Common myeloid progenitor, CD34-positive (primary cell): ENCODE measurements at regions not wholly inside any gene's neighbourhood (a gene's known extent, or its start where the extent isn't known, plus 50 kb on each side); places are given as distances from the start of the nearest gene placed in this dataset.

Source experiments
- CTCF ChIA-PET: fragments of 350-600 bp; sonication (Branson Sonifier 250); formaldehyde crosslinking; loops from one replicate; lab custom pipeline; 2021; ENCODE audit warnings: antibody characterized with exemption; lab: Charles Lee
- POLR2A ChIA-PET: fragments of 350-600 bp; sonication (Branson Sonifier 250); formaldehyde crosslinking; loops from one replicate; lab custom pipeline; 2021; ENCODE audit warnings: antibody characterized with exemption; lab: Charles Lee
- DNase-seq, 3 donors: peaks; one replicate each; pipeline versions ENCODE4 v3.0.0 to v3.0.0-alpha.2; 2013
- H3K27ac ChIP-seq, 2 experiments: 1 replicate in 1 of 2; 2 replicates in 1 of 2; pipeline ENCODE4 v1.7.0; 2013; ENCODE audit warnings: inconsistent platforms in 2 of 2, low read length in 2 of 2, mild to moderate bottlenecking in 2 of 2, low read depth in 1 of 2, moderate library complexity in 1 of 2; ENCODE audit not compliant: severe bottlenecking in 2 of 2, insufficient read depth in 1 of 2, poor library complexity in 1 of 2
- H3K27me3 ChIP-seq, 5 experiments: replicated peaks in 2 of 5; 1 replicate in 3 of 5; 2 replicates in 2 of 5; pipeline versions ENCODE4 v1.6.1 to v1.7.0; 2013; ENCODE audit warnings: low read length in 4 of 5, mild to moderate bottlenecking in 2 of 5, moderate library complexity in 2 of 5, inconsistent platforms in 1 of 5; ENCODE audit not compliant: insufficient read depth in 5 of 5, control insufficient read depth in 4 of 5
- H3K36me3 ChIP-seq, 4 experiments: 1 replicate in 2 of 4; 2 replicates in 2 of 4; pipeline versions ENCODE4 v1.6.1 to v1.7.0; 2013; ENCODE audit warnings: low read length in 3 of 4, control low read depth in 1 of 4, mild to moderate bottlenecking in 1 of 4; ENCODE audit not compliant: control insufficient read depth in 4 of 4, insufficient read depth in 4 of 4
- H3K4me1 ChIP-seq, 4 experiments: 1 replicate in 3 of 4; 2 replicates in 1 of 4; pipeline versions ENCODE4 v1.6.1 to v1.7.1; 2013; ENCODE audit warnings: low read length in 3 of 4, mild to moderate bottlenecking in 3 of 4, control low read depth in 1 of 4, inconsistent platforms in 1 of 4, moderate library complexity in 1 of 4; ENCODE audit not compliant: control insufficient read depth in 4 of 4, insufficient read depth in 4 of 4; ENCODE audit errors: control extremely low read depth in 1 of 4
- H3K4me3 ChIP-seq, 7 experiments: 1 replicate in 4 of 7; 2 replicates in 3 of 7; pipeline versions ENCODE4 v1.5.1 to v1.7.0; 2013; ENCODE audit warnings: mild to moderate bottlenecking in 7 of 7, low read length in 6 of 7, moderate library complexity in 6 of 7, inconsistent platforms in 2 of 7, low read depth in 2 of 7, control low read depth in 1 of 7; ENCODE audit not compliant: insufficient read depth in 4 of 7, control insufficient read depth in 1 of 7; ENCODE audit errors: extremely low read depth in 1 of 7
- H3K9me3 ChIP-seq, 5 experiments: 1 replicate in 4 of 5; 2 replicates in 1 of 5; pipeline versions ENCODE4 v1.6.1 to v1.7.1; 2013; ENCODE audit warnings: low read length in 4 of 5, mild to moderate bottlenecking in 2 of 5, inconsistent platforms in 1 of 5, low read depth in 1 of 5, moderate library complexity in 1 of 5; ENCODE audit not compliant: control insufficient read depth in 4 of 5, insufficient read depth in 2 of 5; ENCODE audit errors: control extremely low read depth in 1 of 5
- WGBS: methylation state at CpG from one replicate; pipeline ENCODE4 v1.1.5; 2013; ENCODE audit not compliant: insufficient coverage; 5-methylcytosine and 5-hydroxymethylcytosine counted together

- Histone ChIP-seq H3K4me1 (no peaks in the 10 kb centered on the region), H3K27ac (no peak overlapping the region), H3K27me3 (no peaks in the 10 kb centered on the region), H3K36me3 (no peaks in the 10 kb centered on the region), H3K9me3 (no peaks in the 10 kb centered on the region), H3K4me3 (no peak overlapping the region)
- ChIA-PET CTCF (interaction anchor here (0.6 kb wide), 1 partner anchor 59 kb away, joined by 3 read pairs; no protein-coding TSS in a partner anchor), POLR2A (no interaction called here)
- no peak for DNase-seq
- WGBS, result no CpG with 5 or more reads among the region's 3 CpGs
These were observed 114.0 kb downstream of the PCDH10 start for GRCh38 chr4:133263104-133263503.

GRCh38 chr4:133247861-133248260, 98.8 kb downstream of the PCDH10 start:
- 100% methylated on average over 1 of the region's 2 CpGs for WGBS
- Histone ChIP-seq H3K9me3 (no peaks in the 10 kb centered on the region), H3K36me3 (no peaks in the 10 kb centered on the region), H3K27ac (no peak overlapping the region), H3K27me3 (no peaks in the 10 kb centered on the region), H3K4me1 (no peaks in the 10 kb centered on the region), H3K4me3 (no peak overlapping the region)
- CTCF ChIA-PET, result no interaction called here
- no peak for DNase-seq
- POLR2A ChIA-PET, result no interaction called here

- WGBS, result no CpG with 5 or more reads among the region's 1 CpG
- CTCF ChIA-PET, result no interaction called here
These were observed 96.1 kb downstream of the PCDH10 start for GRCh38 chr4:133245226-133245625.

More at GRCh38 chr4:133245226-133245625, 96.1 kb downstream of the PCDH10 start:
- no peaks in the 10 kb centered on the region for H3K36me3 ChIP-seq
- POLR2A ChIA-PET, result no interaction called here
- no peak overlapping the region for H3K4me3 ChIP-seq
- no peaks in the 10 kb centered on the region for H3K4me1 ChIP-seq
- no peak for DNase-seq
- H3K9me3 ChIP-seq, result no peaks in the 10 kb centered on the region
- no peaks in the 10 kb centered on the region for H3K27me3 ChIP-seq
- no peak overlapping the region for H3K27ac ChIP-seq
